ENCODE measurements at regions not wholly inside any gene's neighbourhood (a gene's known extent, or its start where the extent isn't known, plus 50 kb on each side); places are given as distances from the start of the nearest gene placed in this dataset.

DNA sequence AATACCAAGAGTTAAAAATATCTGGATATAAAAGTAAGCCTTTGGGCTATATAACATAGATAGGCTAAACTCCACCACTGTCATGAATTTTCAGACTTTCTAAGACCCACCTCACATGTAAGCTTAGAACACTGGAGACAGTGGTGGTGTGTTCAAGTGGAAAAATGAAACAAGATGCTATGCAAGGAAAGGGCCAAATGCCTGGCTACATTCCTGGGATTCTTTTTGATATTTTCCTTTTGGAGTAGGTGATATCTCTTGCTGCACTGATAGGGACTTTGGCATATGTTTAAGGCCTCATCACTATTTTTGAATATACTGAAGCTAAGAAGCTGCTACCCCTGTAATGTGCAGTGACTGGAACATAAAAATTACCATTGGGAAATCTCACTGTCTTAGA lies 341.3 kb downstream of the SLC16A7 start:
- no peak overlapping the region for H2BK15ac ChIP-seq (ENCODE audit: low read length)

More for the DNA sequence above, 341.3 kb downstream of the SLC16A7 start:
- no peaks in the 10 kb centered on the region for H3K36me3 ChIP-seq (ENCODE audit: control insufficient read depth in 2 of 4, insufficient read depth in 4 of 4, low read length in 3 of 4)
- no peak overlapping the region for H3K23ac ChIP-seq (ENCODE audit: insufficient read length)
- H4K8ac ChIP-seq (ENCODE audit: extremely low read depth, insufficient read depth, low read length): no peak overlapping the region
- H3K18ac ChIP-seq (ENCODE audit: extremely low read depth, low read length): no peak overlapping the region
- H4K5ac ChIP-seq (ENCODE audit: insufficient read length, low read depth, low read length): no peak overlapping the region
- no peak overlapping the region for H3K4me2 ChIP-seq (ENCODE audit: insufficient read depth in 1 of 2, low read depth in 2 of 2, low read length in 2 of 2)
- H3K23me2 ChIP-seq (ENCODE audit: low read depth, low read length): no peaks in the 10 kb centered on the region
- peaks cover 6 to 14% (median 9%) of the 10 kb centered on the region in 4 experiments; a peak in 5 of 7 replicates for H3K27me3 ChIP-seq (replicated peaks in 1 of 4; ENCODE audit: control insufficient read depth in 3 of 4, extremely low read depth in 1 of 4, insufficient read depth in 3 of 4, low read length in 3 of 4)
- peaks cover 0 to 2% (median 0%) of the 10 kb centered on the region in 4 experiments; a peak in 1 of 7 replicates for H3K4me1 ChIP-seq (replicated peaks in 1 of 4; ENCODE audit: control insufficient read depth in 3 of 4, insufficient read depth in 4 of 4, low read length in 3 of 4)
- ChIA-PET POLR2A (ENCODE audit: partially characterized antibody) (no interaction called here), CTCF (ENCODE audit: partially characterized antibody) (interaction anchor here (0.8 kb wide), 1 partner anchor 10 kb away, joined by 3 read pairs; no protein-coding TSS in a partner anchor)
- no peak overlapping the region for H2BK5ac ChIP-seq (ENCODE audit: low read depth, low read length)
- no peak overlapping the region for H2AFZ ChIP-seq (ENCODE audit: low read length)
- no peak overlapping the region for H4K91ac ChIP-seq (replicated peaks; ENCODE audit: insufficient read length, low read length)
- no peaks in the 10 kb centered on the region for H4K20me1 ChIP-seq (replicated peaks in 1 of 2; ENCODE audit: control insufficient read depth in 1 of 2, insufficient read depth in 2 of 2, low read length in 2 of 2)
- no peak overlapping the region for H3K14ac ChIP-seq (ENCODE audit: insufficient read length)
- H3K79me1 ChIP-seq (ENCODE audit: low read depth, low read length): no peaks in the 10 kb centered on the region
- no peak overlapping the region for H2BK120ac ChIP-seq (replicated peaks; ENCODE audit: low read depth, low read length)
- DNase-seq (ENCODE audit: low read depth in 1 of 2, low spot score in 2 of 2): no peak
- H3K9me3 ChIP-seq (ENCODE audit: insufficient read depth in 2 of 2, low read depth in 1 of 2, low read length in 1 of 2): no peaks in the 10 kb centered on the region
- no peak overlapping the region for H3K27ac ChIP-seq (ENCODE audit: low read depth, low read length)
- no peak for TF ChIP-seq TCF12 (IDR thresholded peaks at IDR 0.05; ENCODE audit: low read depth, low read length)
- TF ChIP-seq SP1 (IDR thresholded peaks at IDR 0.05; ENCODE audit: low read depth, low read length): no peak
- no peak for TF ChIP-seq YY1 (IDR thresholded peaks at IDR 0.05; ENCODE audit: low read depth, low read length)
- TF ChIP-seq, protein P1, sequence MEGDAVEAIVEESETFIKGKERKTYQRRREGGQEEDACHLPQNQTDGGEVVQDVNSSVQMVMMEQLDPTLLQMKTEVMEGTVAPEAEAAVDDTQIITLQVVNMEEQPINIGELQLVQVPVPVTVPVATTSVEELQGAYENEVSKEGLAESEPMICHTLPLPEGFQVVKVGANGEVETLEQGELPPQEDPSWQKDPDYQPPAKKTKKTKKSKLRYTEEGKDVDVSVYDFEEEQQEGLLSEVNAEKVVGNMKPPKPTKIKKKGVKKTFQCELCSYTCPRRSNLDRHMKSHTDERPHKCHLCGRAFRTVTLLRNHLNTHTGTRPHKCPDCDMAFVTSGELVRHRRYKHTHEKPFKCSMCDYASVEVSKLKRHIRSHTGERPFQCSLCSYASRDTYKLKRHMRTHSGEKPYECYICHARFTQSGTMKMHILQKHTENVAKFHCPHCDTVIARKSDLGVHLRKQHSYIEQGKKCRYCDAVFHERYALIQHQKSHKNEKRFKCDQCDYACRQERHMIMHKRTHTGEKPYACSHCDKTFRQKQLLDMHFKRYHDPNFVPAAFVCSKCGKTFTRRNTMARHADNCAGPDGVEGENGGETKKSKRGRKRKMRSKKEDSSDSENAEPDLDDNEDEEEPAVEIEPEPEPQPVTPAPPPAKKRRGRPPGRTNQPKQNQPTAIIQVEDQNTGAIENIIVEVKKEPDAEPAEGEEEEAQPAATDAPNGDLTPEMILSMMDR (IDR thresholded peaks at IDR 0.05; ENCODE audit: control extremely low read depth in 1 of 3, insufficient read depth in 1 of 3, low read depth in 1 of 3, low read length in 3 of 3): no peak
- no peak for TF ChIP-seq MAFK (IDR thresholded peaks at IDR 0.05; ENCODE audit: low read depth, low read length)
- TF ChIP-seq TEAD4 (IDR thresholded peaks at IDR 0.05; ENCODE audit: low read depth, low read length): no peak
- no peak for TF ChIP-seq SRF (IDR thresholded peaks at IDR 0.05; ENCODE audit: low read depth, low read length)
- TF ChIP-seq JUND (IDR thresholded peaks at IDR 0.05; ENCODE audit: low read length): no peak
- TF ChIP-seq ATF3 (IDR thresholded peaks at IDR 0.05; ENCODE audit: insufficient read depth, low read depth, low read length): no peak
- TF ChIP-seq FOSL1 (IDR thresholded peaks at IDR 0.05; ENCODE audit: insufficient read depth, low read depth, low read length): no peak
- no peak for TF ChIP-seq TBP (IDR thresholded peaks at IDR 0.05; ENCODE audit: low read depth, low read length)
- TF ChIP-seq E2F6 (IDR thresholded peaks at IDR 0.05): no peak
- no peak overlapping the region for H3K9ac ChIP-seq (replicated peaks in 1 of 4; ENCODE audit: extremely low read depth in 1 of 4, low read depth in 3 of 4, low read length in 3 of 4)
- H3K56ac ChIP-seq (replicated peaks; ENCODE audit: insufficient read length, low read depth, low read length): no peak overlapping the region
- no peak overlapping the region for H3K4me3 ChIP-seq (ENCODE audit: extremely low read depth in 1 of 4, insufficient read depth in 2 of 4, low read depth in 3 of 4, low read length in 4 of 4)
- H2BK20ac ChIP-seq (ENCODE audit: low read length): no peak overlapping the region
- no peak overlapping the region for H2BK12ac ChIP-seq (ENCODE audit: low read depth, low read length)
- H2AK5ac ChIP-seq (ENCODE audit: low read depth, low read length): no peak overlapping the region
- no peaks in the 10 kb centered on the region for H3K79me2 ChIP-seq (ENCODE audit: control insufficient read depth in 1 of 2, insufficient read depth in 2 of 2, low read length in 2 of 2)
- no peak for FAIRE-seq
- H3K4ac ChIP-seq (replicated peaks; ENCODE audit: insufficient read length, low read depth, low read length): no peak overlapping the region
